Coronary artery (tissue), 2 donors: ENCODE measurements at regions not wholly inside any gene's neighbourhood (a gene's known extent, or its start where the extent isn't known, plus 50 kb on each side); places are given as distances from the start of the nearest gene placed in this dataset.
"Not testable (repeated sequence)": the region's sequence is repeated elsewhere in the genome, so short reads cannot be mapped to it uniquely, and the experiment has no call there.

Experiments used
- DNase-seq: peaks from one replicate; pipeline ENCODE4 v3.0.0-alpha.2; 2017; ENCODE audit warnings: low spot score
- H3K27ac ChIP-seq, 2 donors: fragments of 200-600 bp; sonication (generic); one replicate each; pipeline ENCODE4 v1.5.1; 2016 to 2019
- H3K4me3 ChIP-seq: fragments of 200-600 bp; sonication (generic); 2 replicates; pipeline ENCODE4 v1.5.1; 2016; ENCODE audit warnings: mild to moderate bottlenecking, moderate library complexity
- CTCF ChIP-seq: fragments of 200-600 bp; sonication (generic); IDR thresholded peaks from one replicate; pipeline ENCODE4 v1.5.1; 2019; ENCODE audit warnings: antibody characterized with exemption

- no peak for DNase-seq
- H3K4me3 ChIP-seq = no peak overlapping the region
- H3K27ac ChIP-seq = no peak overlapping the region
- no peak for TF ChIP-seq CTCF
Observed at GRCh38 chr15:66996094-66996493, 69.3 kb upstream of the SMAD3 start.

DNA sequence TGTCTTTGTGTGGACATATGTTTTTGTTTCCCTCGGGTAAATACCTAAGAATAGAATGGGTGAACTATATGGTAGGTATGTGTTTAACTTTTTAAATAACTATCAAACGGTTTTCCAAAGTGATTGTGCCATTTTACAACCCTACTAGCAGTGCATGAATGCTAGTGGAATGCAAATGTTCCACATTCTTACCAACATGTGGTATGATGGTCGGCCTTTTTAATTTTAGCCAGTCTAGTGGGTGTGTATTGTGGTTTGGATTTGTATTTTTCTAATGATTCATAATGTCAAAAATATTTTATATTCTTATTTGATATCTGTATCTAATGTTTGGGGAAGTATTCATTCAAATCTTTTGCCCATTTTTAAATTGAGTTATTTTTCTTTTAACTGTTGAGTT is 68.2 kb upstream of the SMAD3 start:
- no peak overlapping the region for H3K27ac ChIP-seq
- DNase-seq = no peak
- TF ChIP-seq CTCF = no peak

DNA sequence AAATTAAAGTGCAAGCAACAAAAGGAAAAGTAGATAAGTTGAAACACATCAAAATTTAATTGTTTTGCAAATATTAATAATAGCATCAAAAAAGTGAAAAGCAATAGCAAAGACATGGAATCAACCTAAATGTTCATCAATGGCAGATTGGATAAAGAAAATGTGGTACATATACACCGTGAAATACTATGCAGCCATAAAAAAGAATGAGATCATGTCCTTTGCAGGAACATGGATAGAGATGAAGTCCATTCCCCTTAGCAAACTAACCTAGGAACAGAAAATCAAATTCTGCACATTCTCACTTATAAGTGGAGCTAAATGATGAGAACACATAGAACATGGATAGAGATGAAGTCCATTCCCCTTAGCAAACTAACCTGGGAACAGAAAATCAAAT is 67.2 kb upstream of the SMAD3 start:
- not testable (repeated sequence) for DNase-seq, H3K4me3 ChIP-seq, H3K27ac ChIP-seq

More for the DNA sequence above, 68.2 kb upstream of the SMAD3 start:
- no peak overlapping the region for H3K4me3 ChIP-seq

DNA sequence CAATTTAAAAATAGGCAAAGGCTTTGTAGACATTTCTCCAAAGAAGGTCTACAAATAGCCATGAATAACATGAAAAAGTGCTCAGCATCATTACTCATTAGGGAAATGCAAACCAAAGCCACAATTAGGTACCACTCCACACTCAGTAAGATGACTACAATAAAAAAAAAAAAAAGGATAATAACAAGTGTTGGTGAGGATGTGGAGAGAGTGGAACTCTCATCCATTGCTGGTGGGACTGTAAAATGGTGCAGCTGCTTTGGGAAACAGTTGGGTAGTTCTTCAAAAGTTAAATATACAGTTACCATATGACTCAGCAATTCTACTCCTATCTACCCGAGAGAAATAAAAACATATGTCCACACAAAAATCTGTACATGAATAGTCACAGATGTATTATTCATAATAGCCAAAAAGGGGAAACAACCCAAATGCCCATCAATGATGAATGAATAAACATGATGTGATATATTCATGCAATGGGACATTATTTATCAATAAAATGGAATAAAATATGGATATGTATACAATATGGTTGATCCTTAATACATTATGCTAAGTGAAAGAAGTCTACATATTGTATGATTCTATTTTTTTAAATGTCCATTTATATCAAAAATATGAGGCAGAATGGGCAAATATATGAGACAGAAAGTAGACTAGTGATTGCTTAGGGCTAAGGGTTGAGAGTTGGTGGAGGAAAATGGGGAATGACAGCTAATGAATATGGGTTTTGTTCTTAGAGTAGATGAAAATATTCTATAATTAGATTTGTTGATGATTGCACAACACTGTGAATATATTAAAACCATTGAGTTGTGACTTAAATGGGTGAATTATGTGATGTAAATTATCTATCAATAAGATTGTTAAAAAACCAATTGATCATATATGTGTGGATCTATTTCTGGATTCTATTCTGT is 66.1 kb upstream of the SMAD3 start:
- Histone ChIP-seq H3K4me3 (no peak overlapping the region), H3K27ac (no peak overlapping the region)
- no peak for TF ChIP-seq CTCF
- DNase-seq = no peak

DNA sequence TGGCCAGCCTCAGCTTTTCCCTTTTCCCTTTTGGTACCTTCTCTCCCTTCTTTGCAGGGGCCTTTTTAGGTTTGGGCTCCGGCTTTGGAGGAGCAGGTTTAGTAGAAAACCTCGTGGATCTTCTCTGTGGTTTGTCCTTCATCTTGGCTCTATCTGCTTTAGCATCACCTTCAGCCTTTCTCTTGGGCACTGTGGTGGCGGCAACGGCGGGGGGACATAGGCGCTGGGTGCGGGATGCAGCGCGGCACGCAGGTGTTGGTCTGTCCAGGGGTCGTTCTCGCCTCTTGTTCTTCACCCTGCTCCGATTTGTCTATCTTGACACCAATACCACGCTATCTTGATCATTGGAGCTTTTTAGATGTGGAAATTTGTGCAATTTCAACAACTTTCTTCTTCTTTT is 64.5 kb upstream of the SMAD3 start:
- DNase-seq = no peak
- Histone ChIP-seq H3K4me3 (no peak overlapping the region), H3K27ac (no peak overlapping the region)
- TF ChIP-seq CTCF = no peak

GRCh38 chr15:67002368-67002767 is 63.0 kb upstream of the SMAD3 start:
- no peak for TF ChIP-seq CTCF
- no peak overlapping the region for H3K4me3 ChIP-seq
- H3K27ac ChIP-seq = no peak overlapping the region
- no peak for DNase-seq

- no peak for TF ChIP-seq CTCF
- Histone ChIP-seq H3K27ac (no peak overlapping the region), H3K4me3 (no peak overlapping the region)
- no peak for DNase-seq
Observed at GRCh38 chr15:67003586-67003985, 61.8 kb upstream of the SMAD3 start.
